Suprapubic skin (tissue), 4 donors: ENCODE measurements at regions not wholly inside any gene's neighbourhood (a gene's known extent, or its start where the extent isn't known, plus 50 kb on each side); places are given as distances from the start of the nearest gene placed in this dataset.

ENCODE experiments used
- CTCF ChIP-seq, 2 donors: fragments of 200-600 bp in 1 of 2; fragments of 450-650 bp in 1 of 2; sonication (generic) in 1 of 2; IDR thresholded peaks; one replicate each; pipeline ENCODE4 v1.5.1; 2016 to 2019; ENCODE audit warnings: antibody characterized with exemption in 2 of 2, mild to moderate bottlenecking in 1 of 2, moderate library complexity in 1 of 2
- POLR2A ChIP-seq, 2 donors: fragments of 450-650 bp; IDR thresholded peaks; one replicate each; pipeline ENCODE4 v1.6.1; 2017; ENCODE audit warnings: antibody characterized with exemption in 2 of 2, mild to moderate bottlenecking in 2 of 2, moderate library complexity in 2 of 2
- POLR2AphosphoS5 ChIP-seq, 3 donors: sonication (generic); formaldehyde crosslinking; IDR thresholded peaks; one replicate each; pipeline ENCODE4 v1.6.1; 2017; ENCODE audit warnings: antibody characterized with exemption in 3 of 3

GRCh38 chr11:10975287-10975721, 117.5 kb upstream of the ZBED5 start:
- TF ChIP-seq CTCF (IDR thresholded peaks at IDR 0.05) (no peak), POLR2A (IDR thresholded peaks at IDR 0.05) (no peak), POLR2AphosphoS5 (IDR thresholded peaks at IDR 0.05) (no peak)
